ENCODE measurements at regions not wholly inside any gene's neighbourhood (a gene's known extent, or its start where the extent isn't known, plus 50 kb on each side); places are given as distances from the start of the nearest gene placed in this dataset.

- Histone ChIP-seq H3K27me3 (no peaks in the 10 kb centered on the region), H3K36me3 (no peaks in the 10 kb centered on the region), H3K4me3 (no peak overlapping the region), H3K9me3 (no peaks in the 10 kb centered on the region), H3K27ac (no peak overlapping the region), H3K4me1 (ENCODE audit: insufficient read depth) (no peaks in the 10 kb centered on the region)
- intact Hi-C loops (cut with DNase I) = no loop called here
- DNase-seq = no peak
- no peak for TF ChIP-seq EP300 (IDR thresholded peaks at IDR 0.05)
- no peak for TF ChIP-seq POLR2A (IDR thresholded peaks at IDR 0.05)
- no peak for TF ChIP-seq CTCF (IDR thresholded peaks at IDR 0.05)
- WGBS, 3 donors = 74 to 80% (median 79%) methylated on average over 2 of the region's 2 CpGs
These were observed 91.4 kb upstream of the FAM241A start for GRCh38 chr4:112053825-112054350.

- no peak for DNase-seq
- H3K27me3 ChIP-seq = no peaks in the 10 kb centered on the region
- no peak for TF ChIP-seq EP300 (IDR thresholded peaks at IDR 0.05)
- TF ChIP-seq CTCF (IDR thresholded peaks at IDR 0.05) = no peak
- no peak for TF ChIP-seq POLR2A (IDR thresholded peaks at IDR 0.05)
- no peaks in the 10 kb centered on the region for H3K9me3 ChIP-seq
- intact Hi-C loops (cut with DNase I) = no loop called here
- H3K4me3 ChIP-seq = no peak overlapping the region
- no peaks in the 10 kb centered on the region for H3K36me3 ChIP-seq
- H3K4me1 ChIP-seq (ENCODE audit: insufficient read depth) = no peaks in the 10 kb centered on the region
- no peak overlapping the region for H3K27ac ChIP-seq
These were observed 90.2 kb upstream of the FAM241A start for GRCh38 chr4:112055100-112055499.

GRCh38 chr4:112057470-112057869 is 87.8 kb upstream of the FAM241A start:
- H3K27ac ChIP-seq = no peak overlapping the region
- 71 to 77% (median 77%) methylated on average over 3 of the region's 3 CpGs for WGBS, 3 donors
- intact Hi-C loops (cut with DNase I) = no loop called here

GRCh38 chr4:112058433-112058832 is 86.8 kb upstream of the FAM241A start:
- Histone ChIP-seq H3K27ac (no peak overlapping the region), H3K9me3 (no peaks in the 10 kb centered on the region), H3K4me1 (ENCODE audit: insufficient read depth) (no peaks in the 10 kb centered on the region), H3K4me3 (no peak overlapping the region), H3K36me3 (no peaks in the 10 kb centered on the region), H3K27me3 (no peaks in the 10 kb centered on the region)
- TF ChIP-seq POLR2A (IDR thresholded peaks at IDR 0.05) (no peak), CTCF (IDR thresholded peaks at IDR 0.05) (no peak), EP300 (IDR thresholded peaks at IDR 0.05) (no peak)
- WGBS, 3 donors = 37 to 40% (median 39%) methylated on average over 3 of the region's 3 CpGs
- DNase-seq = no peak
- intact Hi-C loops (cut with DNase I) = no loop called here

More at GRCh38 chr4:112057470-112057869, 87.8 kb upstream of the FAM241A start:
- no peaks in the 10 kb centered on the region for H3K27me3 ChIP-seq
- no peaks in the 10 kb centered on the region for H3K4me1 ChIP-seq (ENCODE audit: insufficient read depth)
- H3K4me3 ChIP-seq = no peak overlapping the region
- no peak for DNase-seq
- no peak for TF ChIP-seq EP300 (IDR thresholded peaks at IDR 0.05)
- no peak for TF ChIP-seq POLR2A (IDR thresholded peaks at IDR 0.05)
- TF ChIP-seq CTCF (IDR thresholded peaks at IDR 0.05) = no peak
- no peaks in the 10 kb centered on the region for H3K9me3 ChIP-seq
- H3K36me3 ChIP-seq = no peaks in the 10 kb centered on the region
